ENCODE measurements at regions not wholly inside any gene's neighbourhood (a gene's known extent, or its start where the extent isn't known, plus 50 kb on each side); places are given as distances from the start of the nearest gene placed in this dataset.

DNA sequence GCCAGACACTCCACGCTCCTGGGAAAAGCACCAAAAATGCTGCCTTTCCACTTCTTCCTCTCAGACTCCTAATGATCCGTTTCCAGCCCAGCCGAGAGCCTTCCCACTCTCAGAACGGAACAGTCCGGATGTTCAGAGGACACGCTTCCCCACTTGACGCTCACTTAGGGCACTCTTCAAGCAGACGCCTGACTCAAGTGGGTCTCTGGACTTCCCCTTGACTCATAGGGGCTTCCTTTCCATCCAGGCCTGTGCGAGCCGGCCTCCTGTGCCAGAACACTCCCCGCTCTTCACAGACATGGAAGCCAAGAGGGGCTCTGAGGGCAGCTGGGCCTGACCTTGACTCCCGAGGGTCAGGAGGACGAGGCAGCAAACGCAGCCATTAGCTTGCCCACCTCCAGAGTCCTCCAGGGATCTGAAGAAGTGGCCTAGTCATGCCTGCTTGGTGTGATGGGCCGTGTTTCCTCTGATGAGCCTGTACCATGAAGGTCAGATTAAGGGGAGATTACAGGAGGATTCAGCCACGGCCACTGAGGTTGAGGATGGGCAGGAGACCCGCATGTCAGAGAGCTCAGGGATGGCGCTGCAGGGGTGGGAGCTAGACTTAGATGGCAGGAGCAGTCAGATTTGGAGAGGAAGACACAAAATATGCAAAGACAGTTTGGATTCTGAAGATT is 114.7 kb upstream of the TLE3 start:
- no peak overlapping the region for H3K4me3 ChIP-seq (ENCODE audit: low read length)
- TF ChIP-seq, protein P1, sequence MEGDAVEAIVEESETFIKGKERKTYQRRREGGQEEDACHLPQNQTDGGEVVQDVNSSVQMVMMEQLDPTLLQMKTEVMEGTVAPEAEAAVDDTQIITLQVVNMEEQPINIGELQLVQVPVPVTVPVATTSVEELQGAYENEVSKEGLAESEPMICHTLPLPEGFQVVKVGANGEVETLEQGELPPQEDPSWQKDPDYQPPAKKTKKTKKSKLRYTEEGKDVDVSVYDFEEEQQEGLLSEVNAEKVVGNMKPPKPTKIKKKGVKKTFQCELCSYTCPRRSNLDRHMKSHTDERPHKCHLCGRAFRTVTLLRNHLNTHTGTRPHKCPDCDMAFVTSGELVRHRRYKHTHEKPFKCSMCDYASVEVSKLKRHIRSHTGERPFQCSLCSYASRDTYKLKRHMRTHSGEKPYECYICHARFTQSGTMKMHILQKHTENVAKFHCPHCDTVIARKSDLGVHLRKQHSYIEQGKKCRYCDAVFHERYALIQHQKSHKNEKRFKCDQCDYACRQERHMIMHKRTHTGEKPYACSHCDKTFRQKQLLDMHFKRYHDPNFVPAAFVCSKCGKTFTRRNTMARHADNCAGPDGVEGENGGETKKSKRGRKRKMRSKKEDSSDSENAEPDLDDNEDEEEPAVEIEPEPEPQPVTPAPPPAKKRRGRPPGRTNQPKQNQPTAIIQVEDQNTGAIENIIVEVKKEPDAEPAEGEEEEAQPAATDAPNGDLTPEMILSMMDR (conservative IDR thresholded peaks at IDR 0.05; ENCODE audit: low read depth, low read length), result no peak
- DNase-seq (ENCODE audit: low read depth), result no peak

DNA sequence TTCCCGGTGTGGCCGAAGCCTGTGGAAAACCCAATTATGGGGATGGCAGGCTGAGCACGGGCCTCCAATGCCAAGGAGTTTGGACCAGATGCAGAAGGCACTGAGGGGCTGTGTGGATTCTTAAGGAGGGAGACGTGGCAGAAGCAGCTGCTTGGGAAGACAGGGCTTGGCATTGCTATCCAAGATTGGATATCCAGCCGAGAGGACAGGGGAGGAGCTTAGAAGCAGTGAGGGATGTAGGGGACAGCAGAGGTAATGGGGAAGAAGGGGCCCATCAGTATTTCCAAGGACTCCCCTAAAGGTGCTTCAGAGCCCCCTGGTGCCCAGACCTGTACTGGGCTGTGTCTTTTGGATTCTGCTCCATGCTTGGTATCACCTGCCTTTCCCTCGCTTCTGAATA is 112.8 kb upstream of the TLE3 start:
- TF ChIP-seq, protein P1 (conservative IDR thresholded peaks at IDR 0.05; ENCODE audit: low read depth, low read length), result peak; percentile 30
- no peak for DNase-seq (ENCODE audit: low read depth)
- H3K4me3 ChIP-seq (ENCODE audit: low read length), result no peak overlapping the region

DNA sequence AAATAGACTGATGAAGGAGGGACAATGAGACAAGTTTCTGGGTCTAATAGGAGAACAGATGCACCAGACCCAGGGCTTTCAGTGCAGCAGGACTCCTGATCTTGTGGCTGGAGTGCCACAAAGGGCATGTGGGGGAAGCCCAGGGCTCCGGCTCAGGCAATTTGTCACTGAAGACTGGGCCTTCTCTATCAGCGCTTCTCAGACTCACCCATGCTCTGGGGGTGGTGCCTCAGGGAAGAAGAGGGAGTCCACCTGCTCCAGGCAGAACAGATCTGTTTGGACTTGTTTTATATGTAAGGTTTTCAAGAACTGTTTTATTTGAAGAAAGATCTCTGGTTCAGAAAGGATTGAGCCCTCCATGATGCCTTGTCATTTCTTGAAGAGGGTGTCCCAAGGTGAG is 112.4 kb upstream of the TLE3 start:
- DNase-seq (ENCODE audit: low read depth), result no peak
- TF ChIP-seq, protein P1 (conservative IDR thresholded peaks at IDR 0.05; ENCODE audit: low read depth, low read length), result no peak
- H3K4me3 ChIP-seq (ENCODE audit: low read length), result no peak overlapping the region

DNA sequence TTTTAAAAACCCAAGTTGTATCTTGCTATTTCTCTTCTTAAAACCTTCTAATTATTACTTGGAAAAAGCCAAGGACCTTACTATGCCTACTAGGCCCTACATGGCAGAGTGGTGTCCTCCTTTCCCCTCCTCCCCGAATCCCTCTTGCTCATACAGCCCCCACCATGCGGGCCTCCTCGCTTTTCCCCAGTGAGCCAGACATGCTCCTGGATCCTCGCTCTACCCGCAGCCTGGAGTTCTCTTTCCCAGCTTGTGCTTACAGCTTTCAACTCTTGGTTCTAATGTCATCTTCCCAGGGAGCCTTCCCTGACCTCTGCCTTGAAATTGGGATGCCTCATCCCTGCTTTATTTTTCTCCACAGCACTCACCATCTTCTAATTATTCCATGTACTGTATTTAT is 111.8 kb upstream of the TLE3 start:
- H3K4me3 ChIP-seq (ENCODE audit: low read length), result no peak overlapping the region
- DNase-seq (ENCODE audit: low read depth), result no peak
- TF ChIP-seq, protein P1 (conservative IDR thresholded peaks at IDR 0.05; ENCODE audit: low read depth, low read length), result no peak

DNA sequence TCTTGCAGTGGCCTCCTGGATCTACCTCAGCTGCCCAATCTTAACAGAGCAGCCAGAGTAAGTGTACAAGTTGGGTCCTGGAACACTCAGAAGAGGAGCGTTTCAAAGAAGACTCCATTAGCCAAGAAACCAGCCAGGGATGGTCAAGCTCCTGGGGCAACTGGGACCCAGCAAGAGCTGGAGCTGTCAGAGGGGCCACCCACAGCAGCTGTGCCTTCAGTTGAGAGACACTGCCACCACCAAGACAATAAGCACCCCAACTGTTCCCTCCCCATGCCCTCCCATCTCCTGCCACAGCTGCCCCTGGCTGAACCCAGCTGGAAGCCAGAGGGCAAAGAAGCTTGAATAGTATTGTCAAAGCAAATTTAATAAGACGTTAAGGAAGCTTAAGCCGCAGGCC is 110.6 kb upstream of the TLE3 start:
- no peak overlapping the region for H3K4me3 ChIP-seq (ENCODE audit: low read length)
- TF ChIP-seq, protein P1 (conservative IDR thresholded peaks at IDR 0.05; ENCODE audit: low read depth, low read length), result no peak
- no peak for DNase-seq (ENCODE audit: low read depth)

DNA sequence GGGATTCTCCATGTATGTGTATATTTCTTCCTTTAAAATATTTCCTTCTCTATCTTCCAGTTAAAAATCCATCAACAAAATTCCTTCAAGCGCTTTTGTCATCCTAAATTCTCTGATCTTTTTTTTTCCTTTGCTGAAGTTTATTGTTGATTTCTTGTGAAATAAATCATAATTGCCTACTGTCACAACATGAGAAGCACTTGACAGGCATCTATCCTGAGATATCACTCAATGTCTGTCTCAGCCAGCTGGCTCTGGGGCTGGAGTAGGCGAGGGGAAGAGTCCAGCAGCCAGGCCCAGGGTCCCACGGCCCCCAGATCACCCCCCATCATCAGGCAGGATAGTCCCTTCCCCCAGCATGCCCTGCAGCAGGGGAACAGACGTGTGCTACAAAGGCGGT is 109.0 kb upstream of the TLE3 start:
- H3K4me3 ChIP-seq (ENCODE audit: low read length), result no peak overlapping the region
- TF ChIP-seq, protein P1 (conservative IDR thresholded peaks at IDR 0.05; ENCODE audit: low read depth, low read length), result no peak
- DNase-seq (ENCODE audit: low read depth), result no peak

DNA sequence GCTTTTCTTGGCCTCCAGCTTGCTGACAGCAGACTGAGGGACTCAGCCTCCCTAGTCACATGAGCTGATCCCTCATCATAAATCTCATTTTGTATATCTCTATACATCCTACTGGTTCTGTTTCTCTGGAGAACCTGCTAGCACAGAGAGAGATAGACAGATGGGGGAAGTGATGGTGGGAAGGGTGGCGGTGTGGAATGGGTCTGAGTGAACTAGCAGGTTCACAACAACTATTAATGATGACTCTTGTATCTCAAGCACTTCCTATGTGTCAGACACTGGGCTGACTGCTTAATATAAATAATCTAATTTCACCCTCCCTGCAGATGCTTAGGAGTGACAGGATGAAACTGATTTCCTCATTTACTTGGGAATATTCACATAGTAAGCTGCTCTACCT is 106.9 kb upstream of the TLE3 start:
- no peak for DNase-seq (ENCODE audit: low read depth)
- TF ChIP-seq, protein P1 (conservative IDR thresholded peaks at IDR 0.05; ENCODE audit: low read depth, low read length), result no peak
- no peak overlapping the region for H3K4me3 ChIP-seq (ENCODE audit: low read length)
